ENCODE measurements at regions not wholly inside any gene's neighbourhood (a gene's known extent, or its start where the extent isn't known, plus 50 kb on each side); places are given as distances from the start of the nearest gene placed in this dataset.
A peak's percentile ranks its signal among the peaks of the same experiment; 100 is the strongest.
"Not testable (repeated sequence)": the region's sequence is repeated elsewhere in the genome, so short reads cannot be mapped to it uniquely, and the experiment has no call there.

DNA sequence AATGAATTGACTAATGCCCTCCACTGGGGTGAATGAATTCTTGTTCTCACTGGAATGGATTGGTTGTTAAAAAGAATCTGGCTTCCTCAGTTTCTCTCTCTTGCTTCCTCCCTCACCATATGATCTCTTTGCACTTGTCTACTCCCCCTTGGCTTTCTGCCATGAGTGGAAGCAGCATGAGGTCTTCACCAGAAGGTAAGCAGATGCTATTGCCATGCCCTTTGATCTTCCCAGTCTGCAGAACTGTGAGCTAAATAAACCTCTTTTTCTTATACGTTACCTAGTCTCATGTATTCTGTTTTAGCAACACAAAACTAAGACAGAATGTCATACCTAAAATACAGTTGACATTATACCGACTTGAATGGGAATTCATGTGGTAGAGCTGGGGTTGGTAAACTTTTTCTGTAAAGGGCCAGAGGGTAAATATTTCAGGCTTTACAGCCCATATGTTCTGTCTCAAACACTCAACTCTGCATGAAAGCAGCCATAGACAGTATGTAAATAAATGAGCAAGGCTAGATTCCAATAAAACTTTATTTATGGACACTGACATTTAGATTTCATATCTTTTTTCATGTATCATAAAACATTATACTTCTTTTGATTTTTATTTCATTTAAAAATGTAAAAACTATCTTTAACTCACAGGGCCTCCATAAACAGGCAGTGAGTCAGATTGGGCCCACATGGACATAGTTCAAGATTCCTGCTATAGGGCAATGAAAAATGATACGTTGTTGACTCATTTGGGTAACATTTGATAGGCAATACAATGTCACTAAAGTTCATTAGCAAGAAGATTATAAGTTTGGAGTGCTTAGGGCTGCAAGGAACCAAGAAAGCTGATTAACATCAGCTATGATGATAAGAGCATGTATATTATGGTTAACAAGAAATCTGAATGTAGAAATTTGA, 79.4 kb upstream of the TLE4 start:
- H3K4me3 ChIP-seq = no peak overlapping the region
- H3K27ac ChIP-seq = no peak overlapping the region
- in situ Hi-C loops (cut with MboI; ENCODE audit: low pct_unique_long_range_greater_than_20kb in 2 of 9, low sequenced_read_pairs in 9 of 9, unreplicated experiment in 9 of 9) = no loop called here
- no peak for ATAC-seq (replicated peaks in 6 of 8)
- H3K4me1 ChIP-seq (replicated peaks in 1 of 2) = no peaks in the 10 kb centered on the region
- 0 to 100% (median 78%) methylated on average over 1 to 3 of the region's 3 CpGs; no CpG with 5 or more reads in 1 of the 10 experiments for WGBS, 10 experiments

GRCh38 chr9:79500196-79500864, 71.4 kb upstream of the TLE4 start:
- in situ Hi-C loops (cut with MboI; ENCODE audit: low pct_unique_long_range_greater_than_20kb in 2 of 9, low sequenced_read_pairs in 9 of 9, unreplicated experiment in 9 of 9); H3K27ac ChIP-seq; ATAC-seq (replicated peaks in 6 of 8); H3K4me1 ChIP-seq (replicated peaks in 1 of 2); H3K4me3 ChIP-seq: not testable (repeated sequence)
- 52 to 100% (median 86%) methylated on average over 1 to 11 of the region's 25 CpGs; no CpG with 5 or more reads in 3 of the 10 experiments for WGBS, 10 experiments

DNA sequence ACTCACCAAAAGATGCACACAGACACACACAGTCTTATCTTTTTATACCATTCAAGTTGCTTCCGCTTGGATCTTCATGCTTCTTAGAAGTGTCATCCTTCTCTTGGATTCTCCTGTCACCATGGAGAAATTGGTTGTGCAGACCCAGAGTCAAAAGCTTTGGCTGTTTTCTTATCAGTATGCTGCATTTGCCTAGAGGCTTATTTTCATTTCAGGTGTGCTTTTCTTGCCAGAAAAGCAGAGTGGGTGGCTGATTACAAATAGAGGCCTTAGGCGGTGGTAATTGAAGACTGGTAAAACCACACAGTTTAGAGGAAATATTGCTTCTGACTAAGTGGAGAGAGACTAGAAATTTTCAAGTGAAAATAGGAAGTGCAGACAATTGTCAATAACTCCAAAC, 70.2 kb upstream of the TLE4 start:
- 92 to 100% (median 94%) methylated on average over 1 to 2 of the region's 2 CpGs; no CpG with 5 or more reads in 3 of the 10 experiments for WGBS, 10 experiments
- no peaks in the 10 kb centered on the region for H3K4me1 ChIP-seq (replicated peaks in 1 of 2)
- in situ Hi-C loops (cut with MboI; ENCODE audit: low pct_unique_long_range_greater_than_20kb in 2 of 9, low sequenced_read_pairs in 9 of 9, unreplicated experiment in 9 of 9) = no loop called here

GRCh38 chr9:79507801-79508200, 64.0 kb upstream of the TLE4 start:
- H3K27ac ChIP-seq = no peak overlapping the region
- in situ Hi-C loops (cut with MboI; ENCODE audit: low pct_unique_long_range_greater_than_20kb in 2 of 9, low sequenced_read_pairs in 9 of 9, unreplicated experiment in 9 of 9) = no loop called here
- peak in 5 of 8 experiments; percentile 18 to 81 (median 29) for ATAC-seq (replicated peaks in 6 of 8)
- WGBS, 10 experiments = 0 to 96% (median 70%) methylated on average over 1 to 4 of the region's 4 CpGs
- H3K4me1 ChIP-seq (replicated peaks in 1 of 2) = peaks cover 0 to 4% of the 10 kb centered on the region in 2 donors
- no peak overlapping the region for H3K4me3 ChIP-seq

More for the DNA sequence above, 70.2 kb upstream of the TLE4 start:
- no peak for ATAC-seq (replicated peaks in 6 of 8)
- Histone ChIP-seq H3K27ac (no peak overlapping the region), H3K4me3 (no peak overlapping the region)

DNA sequence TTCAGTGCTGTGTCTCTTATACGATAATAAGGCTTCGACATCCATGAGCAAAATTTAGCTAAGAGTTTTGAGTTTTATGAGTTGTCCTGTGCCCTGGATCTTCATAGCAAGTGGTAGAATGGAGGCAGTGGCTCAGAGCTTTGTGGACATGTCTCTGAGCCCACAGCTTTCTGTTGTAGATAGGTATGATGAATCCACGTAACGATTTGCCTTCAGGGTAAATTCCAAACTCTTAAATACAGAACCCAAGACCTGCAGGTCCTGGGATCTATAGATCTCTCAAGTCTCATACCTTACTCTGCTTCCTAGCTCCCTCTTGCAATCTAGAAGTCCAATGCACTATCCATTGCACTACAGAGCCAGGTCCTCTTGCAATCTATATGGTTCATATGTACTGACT, 59.5 kb upstream of the TLE4 start:
- H3K4me3 ChIP-seq = no peak overlapping the region
- H3K27ac ChIP-seq = no peak overlapping the region
- 50 to 100% (median 88%) methylated on average over 2 to 4 of the region's 4 CpGs; no CpG with 5 or more reads in 4 of the 10 experiments for WGBS, 10 experiments
- in situ Hi-C loops (cut with MboI; ENCODE audit: low pct_unique_long_range_greater_than_20kb in 2 of 9, low sequenced_read_pairs in 9 of 9, unreplicated experiment in 9 of 9) = no loop called here
- H3K4me1 ChIP-seq (replicated peaks in 1 of 2) = peaks cover 0 to 4% of the 10 kb centered on the region in 2 donors
- ATAC-seq (replicated peaks in 6 of 8) = no peak
